HG03457 (cell line): ENCODE measurements at regions not wholly inside any gene's neighbourhood (a gene's known extent, or its start where the extent isn't known, plus 50 kb on each side); places are given as distances from the start of the nearest gene placed in this dataset.
"Not testable (repeated sequence)": the region's sequence is repeated elsewhere in the genome, so short reads cannot be mapped to it uniquely, and the experiment has no call there.

Experiments
- ATAC-seq: cut with Tn5 transposase; IDR thresholded peaks from one replicate; pipeline ENCODE4 v1.9.1; 2021; ENCODE audit warnings: moderate number of reproducible peaks; ENCODE audit not compliant: unreplicated experiment

DNA sequence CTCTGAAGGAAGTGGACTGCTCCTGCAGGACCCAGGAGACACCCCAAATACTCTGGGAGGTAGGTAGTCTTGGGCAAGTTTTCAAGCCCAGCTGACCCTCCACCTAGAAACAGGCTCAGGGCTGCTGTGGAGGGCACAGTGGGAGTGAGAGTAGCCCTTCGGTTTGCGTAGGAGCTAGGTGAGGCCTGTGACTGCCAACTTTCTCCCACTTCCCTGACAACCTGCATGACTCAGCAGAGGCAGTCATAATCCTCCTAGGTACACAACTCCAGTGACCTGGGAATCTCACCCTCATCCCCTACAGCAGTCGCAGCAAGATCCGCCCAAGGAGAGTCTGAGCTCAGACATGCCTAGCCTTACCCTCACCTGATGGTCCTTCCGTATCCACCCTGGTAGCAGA, 439.1 kb downstream of the CNTNAP4 start:
- ATAC-seq, result not testable (repeated sequence)

DNA sequence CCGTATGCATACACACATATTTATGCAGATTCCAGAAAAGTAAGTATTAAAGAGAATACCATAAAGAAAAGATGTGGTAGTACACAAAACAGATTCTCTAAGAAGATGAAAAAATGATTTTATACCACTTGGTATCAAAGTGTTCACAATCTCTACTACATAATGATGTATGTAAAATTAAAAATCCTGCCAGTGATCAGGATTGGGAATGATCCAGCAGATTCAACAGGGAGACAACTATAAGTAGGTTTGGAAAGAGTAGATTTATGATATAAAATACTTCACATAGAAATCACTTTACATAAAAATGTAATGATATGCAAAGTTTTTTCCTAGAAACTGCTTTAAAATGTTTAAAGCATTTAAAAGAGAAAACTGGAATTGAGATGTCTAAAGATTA, 447.0 kb downstream of the CNTNAP4 start:
- no peak for ATAC-seq

- no peak for ATAC-seq
These were observed 452.3 kb downstream of the CNTNAP4 start for GRCh38 chr16:76729525-76729924.

- ATAC-seq, result no peak
These were observed 455.7 kb downstream of the CNTNAP4 start for GRCh38 chr16:76732894-76733293.

DNA sequence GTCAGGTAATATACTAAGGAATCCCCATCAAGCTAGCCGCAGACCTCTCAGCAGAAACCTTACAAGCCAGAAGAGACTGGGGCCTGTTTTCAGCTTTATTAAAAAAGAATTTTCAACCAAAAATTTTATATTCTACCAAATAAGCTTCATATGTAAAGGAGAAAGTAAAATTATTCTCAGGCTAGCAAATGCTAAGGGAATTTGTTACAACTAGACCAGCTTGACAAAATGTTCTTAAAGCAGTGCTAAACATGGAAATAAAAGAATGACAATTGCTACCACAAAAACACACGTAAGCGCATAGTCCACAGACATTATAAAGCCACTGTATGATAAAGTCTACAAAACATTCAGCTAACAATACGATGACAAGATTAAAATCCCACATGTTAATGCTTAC, 449.4 kb upstream of the MON1B start:
- no peak for ATAC-seq

- no peak for ATAC-seq
These were observed 442.3 kb upstream of the MON1B start for GRCh38 chr16:76748461-76749348.

DNA sequence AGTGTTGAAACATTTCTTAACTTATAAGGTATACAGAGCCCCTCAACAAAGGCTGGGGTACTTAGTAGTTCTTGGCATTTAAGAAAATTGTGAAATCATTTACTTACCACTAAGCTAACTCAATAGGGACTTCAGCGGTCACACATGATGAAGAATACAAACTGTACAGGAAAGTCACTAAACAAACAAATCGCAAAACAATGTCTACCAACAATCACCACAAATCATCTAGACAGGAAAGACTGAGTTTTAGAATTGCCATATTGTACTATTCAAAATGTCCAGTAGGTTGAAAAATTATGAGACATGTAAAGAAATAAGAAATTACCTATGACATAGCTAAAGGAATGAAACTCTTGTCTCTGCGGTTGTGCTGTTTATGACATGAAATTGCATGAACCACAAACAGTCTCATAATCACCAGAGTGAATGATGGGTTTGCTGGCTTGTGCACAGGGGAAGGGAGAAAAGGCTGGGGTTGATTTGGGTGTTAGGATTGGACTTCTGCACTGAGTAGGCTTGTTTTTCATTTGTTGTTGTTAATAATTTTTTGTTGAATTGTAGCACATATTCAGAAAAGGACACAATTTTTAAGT, 441.1 kb upstream of the MON1B start:
- ATAC-seq, result no peak

DNA sequence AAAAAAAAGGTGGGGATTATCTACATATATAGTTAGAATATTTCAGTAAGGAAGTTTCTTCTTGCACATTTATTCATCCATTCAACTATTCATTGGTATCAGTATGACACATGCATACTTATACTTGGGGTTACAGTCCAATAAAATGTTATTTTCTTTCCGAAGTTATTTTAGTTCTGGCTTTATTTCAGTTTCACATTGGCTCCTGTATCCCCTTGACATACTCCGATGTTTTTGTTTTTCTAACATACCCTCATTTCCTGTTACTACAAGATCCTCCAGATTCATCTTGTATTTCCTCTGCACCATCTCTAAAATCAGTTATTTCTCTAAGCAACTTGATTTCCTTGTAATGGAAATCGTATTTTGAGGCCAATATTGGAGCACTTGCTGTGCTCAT, 435.5 kb upstream of the MON1B start:
- no peak for ATAC-seq

GRCh38 chr16:76756423-76756822, 434.6 kb upstream of the MON1B start:
- no peak for ATAC-seq

- no peak for ATAC-seq
These were observed 434.0 kb upstream of the MON1B start for GRCh38 chr16:76756951-76757350.

GRCh38 chr16:76766538-76766937, 424.5 kb upstream of the MON1B start:
- no peak for ATAC-seq

DNA sequence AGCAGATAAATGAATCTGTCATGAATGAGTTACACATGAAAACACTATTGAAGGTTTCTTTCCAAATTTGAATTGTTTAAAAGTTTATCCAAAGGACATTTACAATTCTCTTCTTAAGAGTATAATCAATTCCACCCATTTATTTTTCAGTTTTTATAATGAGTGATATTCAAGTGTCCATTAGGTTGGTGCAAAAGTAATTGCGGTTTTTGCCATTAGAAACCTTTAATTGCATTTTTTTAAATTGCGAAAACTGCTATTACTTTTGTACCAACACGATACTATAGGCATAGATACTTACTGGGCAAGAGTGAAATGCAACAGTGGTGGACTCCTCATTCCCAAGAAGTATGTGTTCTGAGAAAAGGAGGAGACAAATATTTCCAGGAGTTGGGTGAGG, 422.7 kb upstream of the MON1B start:
- no peak for ATAC-seq

- no peak for ATAC-seq
These were observed 422.0 kb upstream of the MON1B start for GRCh38 chr16:76768948-76769347.

- ATAC-seq, result no peak
These were observed 419.8 kb upstream of the MON1B start for GRCh38 chr16:76771216-76771615.

GRCh38 chr16:76777721-76778465, 413.1 kb upstream of the MON1B start:
- ATAC-seq, result no peak

GRCh38 chr16:76780556-76780955, 410.4 kb upstream of the MON1B start:
- ATAC-seq, result no peak

GRCh38 chr16:76784530-76784929, 406.5 kb upstream of the MON1B start:
- ATAC-seq, result no peak

GRCh38 chr16:76787394-76787793, 403.6 kb upstream of the MON1B start:
- ATAC-seq, result no peak

DNA sequence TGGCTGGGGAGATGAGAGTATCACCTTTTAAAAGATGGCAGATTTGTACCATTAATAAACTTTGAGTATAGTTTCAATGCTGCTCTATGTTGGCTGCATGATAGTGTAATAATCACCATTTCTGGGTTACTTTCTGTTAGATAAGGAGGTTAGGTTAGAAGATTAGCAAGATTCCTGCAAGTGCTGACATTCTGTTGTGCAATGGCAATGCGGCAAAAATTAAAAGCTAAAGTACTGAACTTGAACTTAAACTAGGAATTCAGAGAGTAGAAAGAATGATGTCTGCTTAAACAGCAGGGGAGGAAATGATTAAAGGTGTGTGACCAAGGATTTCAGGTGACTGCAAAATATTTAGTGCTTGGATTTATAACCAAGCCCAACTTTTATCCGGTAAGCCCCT, 399.8 kb upstream of the MON1B start:
- ATAC-seq, result no peak

DNA sequence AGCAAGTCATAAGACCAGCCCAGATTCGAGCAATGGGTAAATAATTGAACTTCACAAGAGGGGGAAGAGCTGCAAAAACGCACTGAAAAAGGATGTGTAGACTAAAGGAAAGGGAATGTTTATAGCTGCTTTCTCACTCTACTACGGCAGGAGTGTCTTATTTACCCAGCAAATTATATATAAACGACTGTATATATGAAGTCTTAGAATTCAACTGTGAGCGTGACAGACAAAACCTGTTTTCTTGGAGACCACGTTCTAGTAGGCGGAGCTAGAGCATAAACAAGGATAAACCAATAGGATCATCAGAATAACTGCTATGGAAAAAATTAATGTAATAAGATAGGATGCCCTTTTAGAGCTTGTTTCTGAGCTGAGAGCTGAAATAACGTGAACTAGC, 394.6 kb upstream of the MON1B start:
- ATAC-seq, result no peak

GRCh38 chr16:76796978-76797377, 394.0 kb upstream of the MON1B start:
- no peak for ATAC-seq

DNA sequence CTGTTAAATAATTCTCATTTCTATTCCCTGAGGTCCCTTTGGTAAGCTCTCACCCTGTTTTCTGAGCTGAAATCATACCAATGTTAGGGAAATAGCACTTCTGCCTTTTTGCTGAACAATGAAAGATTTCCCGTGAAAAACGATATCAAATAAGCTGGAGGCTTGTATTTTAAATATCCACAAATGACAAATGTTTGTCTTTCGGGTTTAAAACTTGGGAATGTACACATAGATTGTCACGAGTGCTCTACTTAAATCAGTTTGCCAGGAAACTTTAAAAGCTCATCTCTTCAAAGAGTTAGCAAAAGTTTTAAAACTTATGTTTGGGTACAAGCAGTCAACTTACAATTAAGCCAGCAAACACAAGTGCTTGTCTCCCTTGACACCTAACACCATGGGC, 393.5 kb upstream of the MON1B start:
- no peak for ATAC-seq
